ENCODE measurements at regions not wholly inside any gene's neighbourhood (a gene's known extent, or its start where the extent isn't known, plus 50 kb on each side); places are given as distances from the start of the nearest gene placed in this dataset.

DNA sequence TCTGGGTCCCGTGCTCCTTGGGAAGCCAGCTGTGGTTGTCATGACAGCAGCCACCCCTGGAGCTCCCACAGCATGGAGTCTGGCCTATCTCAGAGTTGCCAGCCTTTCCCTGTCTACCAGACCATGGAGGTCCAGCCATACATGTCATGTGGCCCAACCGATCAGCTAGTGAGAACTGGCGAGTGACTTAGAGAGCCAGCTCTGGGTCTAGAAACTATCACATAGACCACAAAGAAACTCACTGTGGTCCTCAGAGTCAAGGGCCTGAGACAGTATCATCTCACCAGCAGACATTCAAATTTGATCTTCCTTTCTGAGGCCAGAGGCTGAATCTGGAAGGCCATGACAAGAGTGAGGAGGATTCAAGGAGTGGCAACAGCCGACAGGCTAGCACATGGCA, 223.3 kb upstream of the GPR26 start:
- no peak for ATAC-seq
- WGBS, 2 donors, result 81 to 82% methylated on average over 4 of the region's 4 CpGs
- H3K27me3 ChIP-seq, result no peaks in the 10 kb centered on the region
- H3K9me3 ChIP-seq, result no peaks in the 10 kb centered on the region
- no peak overlapping the region for H3K27ac ChIP-seq
- intact Hi-C loops (cut with DNase I), result no loop called here
- H3K4me1 ChIP-seq, result no peaks in the 10 kb centered on the region
- H3K36me3 ChIP-seq, result no peaks in the 10 kb centered on the region
- no peak overlapping the region for H3K4me3 ChIP-seq
- no peak for DNase-seq
- TF ChIP-seq, protein P1, sequence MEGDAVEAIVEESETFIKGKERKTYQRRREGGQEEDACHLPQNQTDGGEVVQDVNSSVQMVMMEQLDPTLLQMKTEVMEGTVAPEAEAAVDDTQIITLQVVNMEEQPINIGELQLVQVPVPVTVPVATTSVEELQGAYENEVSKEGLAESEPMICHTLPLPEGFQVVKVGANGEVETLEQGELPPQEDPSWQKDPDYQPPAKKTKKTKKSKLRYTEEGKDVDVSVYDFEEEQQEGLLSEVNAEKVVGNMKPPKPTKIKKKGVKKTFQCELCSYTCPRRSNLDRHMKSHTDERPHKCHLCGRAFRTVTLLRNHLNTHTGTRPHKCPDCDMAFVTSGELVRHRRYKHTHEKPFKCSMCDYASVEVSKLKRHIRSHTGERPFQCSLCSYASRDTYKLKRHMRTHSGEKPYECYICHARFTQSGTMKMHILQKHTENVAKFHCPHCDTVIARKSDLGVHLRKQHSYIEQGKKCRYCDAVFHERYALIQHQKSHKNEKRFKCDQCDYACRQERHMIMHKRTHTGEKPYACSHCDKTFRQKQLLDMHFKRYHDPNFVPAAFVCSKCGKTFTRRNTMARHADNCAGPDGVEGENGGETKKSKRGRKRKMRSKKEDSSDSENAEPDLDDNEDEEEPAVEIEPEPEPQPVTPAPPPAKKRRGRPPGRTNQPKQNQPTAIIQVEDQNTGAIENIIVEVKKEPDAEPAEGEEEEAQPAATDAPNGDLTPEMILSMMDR (IDR thresholded peaks at IDR 0.05), result no peak
- no peak for FAIRE-seq

DNA sequence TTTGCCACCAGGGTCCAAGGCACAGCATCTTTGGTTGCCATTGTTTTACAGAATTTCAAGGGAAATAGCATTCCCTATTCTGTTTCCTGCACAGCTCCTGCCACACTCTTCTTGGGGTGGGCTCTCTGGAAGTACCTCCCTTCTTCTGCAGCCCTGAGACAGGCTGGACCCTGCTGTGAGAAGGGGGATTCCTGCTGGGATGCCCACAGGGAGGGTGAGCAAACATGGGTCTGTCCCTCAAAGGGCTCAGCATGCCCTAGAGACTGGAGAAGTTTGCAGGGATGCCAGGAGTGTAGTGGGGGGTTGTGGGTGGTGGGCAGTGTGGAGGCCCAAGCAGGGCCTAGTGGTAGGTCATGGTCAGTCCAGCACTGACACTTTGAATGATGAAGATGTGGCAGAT, 222.2 kb upstream of the GPR26 start:
- H3K4me3 ChIP-seq, result no peak overlapping the region
- no peak for ATAC-seq
- no peak for DNase-seq
- H3K27me3 ChIP-seq, result no peaks in the 10 kb centered on the region
- no peaks in the 10 kb centered on the region for H3K4me1 ChIP-seq
- no peak for FAIRE-seq
- H3K9me3 ChIP-seq, result no peaks in the 10 kb centered on the region
- no peak overlapping the region for H3K27ac ChIP-seq
- intact Hi-C loops (cut with DNase I), result no loop called here
- H3K36me3 ChIP-seq, result no peaks in the 10 kb centered on the region
- TF ChIP-seq, protein P1 (IDR thresholded peaks at IDR 0.05), result no peak

DNA sequence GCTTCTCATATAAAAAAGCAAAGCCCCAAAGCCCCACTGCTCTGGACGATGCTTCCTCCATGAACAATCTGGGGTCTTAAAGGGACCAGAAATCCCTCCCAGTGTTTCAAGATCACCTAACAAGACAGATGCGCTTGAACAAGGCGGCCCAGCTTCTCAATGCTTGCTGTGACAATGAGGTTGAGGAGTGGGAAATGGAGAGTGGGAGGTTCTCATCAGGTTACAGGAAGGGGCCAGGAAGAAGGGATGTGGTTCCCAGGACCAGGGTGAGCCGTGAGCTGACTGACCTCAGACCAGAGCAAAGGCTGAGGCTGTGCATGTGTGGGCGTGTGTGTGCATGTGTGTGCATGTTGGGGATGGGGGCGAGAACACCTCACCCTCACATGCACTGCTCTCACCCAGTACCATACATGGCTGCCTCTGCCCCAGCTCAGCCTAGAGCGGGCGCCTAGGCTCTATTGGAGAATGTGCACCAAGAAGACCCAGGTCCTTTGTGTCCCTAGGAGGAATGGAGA, 220.8 kb upstream of the GPR26 start:
- H3K4me3 ChIP-seq, result no peak overlapping the region
- H3K4me1 ChIP-seq, result no peaks in the 10 kb centered on the region
- intact Hi-C loops (cut with DNase I), result no loop called here
- ATAC-seq, result no peak
- H3K27me3 ChIP-seq, result no peaks in the 10 kb centered on the region
- TF ChIP-seq, protein P1 (IDR thresholded peaks at IDR 0.05), result no peak
- FAIRE-seq, result no peak
- H3K9me3 ChIP-seq, result no peaks in the 10 kb centered on the region
- H3K27ac ChIP-seq, result no peak overlapping the region
- DNase-seq, result no peak
- 74 to 75% methylated on average over 8 of the region's 8 CpGs for WGBS, 2 donors
- H3K36me3 ChIP-seq, result no peaks in the 10 kb centered on the region

DNA sequence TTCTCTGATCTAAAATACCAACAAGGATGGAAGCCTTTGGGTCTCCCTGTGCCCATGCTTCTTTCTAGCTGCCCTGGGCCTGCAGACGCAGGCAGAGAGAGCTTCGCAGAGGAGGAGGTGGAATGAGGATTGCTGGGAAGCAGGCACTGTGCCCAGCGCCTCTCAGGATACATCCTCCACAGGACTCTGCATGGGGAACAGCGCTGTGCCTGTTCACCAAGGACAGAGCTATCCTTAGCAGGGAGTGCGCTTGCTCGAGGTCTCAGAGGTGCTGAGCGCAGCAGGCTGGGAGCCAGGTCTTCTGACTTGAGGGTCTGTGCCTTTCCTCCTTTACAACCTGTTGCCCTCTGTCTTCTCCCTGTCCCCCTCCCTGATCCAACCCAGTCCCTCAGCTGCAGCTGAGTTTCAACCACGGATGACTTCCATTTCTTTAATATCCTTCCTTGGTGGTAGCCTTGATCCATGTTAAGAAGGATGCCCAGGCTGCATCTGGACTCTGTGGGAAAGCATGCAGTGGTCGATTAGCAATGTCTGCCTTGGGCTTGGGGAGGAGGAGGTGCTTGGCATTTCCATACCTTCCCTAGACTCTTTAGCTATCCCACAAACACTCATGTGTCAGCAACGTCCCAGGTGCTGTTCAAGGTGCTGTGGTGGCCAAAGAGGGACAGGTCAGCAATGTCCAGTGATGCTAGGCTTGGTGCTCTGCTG, 219.6 kb upstream of the GPR26 start:
- H3K27ac ChIP-seq, result no peak overlapping the region
- H3K27me3 ChIP-seq, result no peaks in the 10 kb centered on the region
- H3K9me3 ChIP-seq, result no peaks in the 10 kb centered on the region
- 58 to 60% methylated on average over 10 of the region's 10 CpGs for WGBS, 2 donors
- intact Hi-C loops (cut with DNase I), result no loop called here
- ATAC-seq, result no peak
- no peaks in the 10 kb centered on the region for H3K36me3 ChIP-seq
- no peak for DNase-seq
- TF ChIP-seq, protein P1 (IDR thresholded peaks at IDR 0.05), result no peak
- H3K4me1 ChIP-seq, result no peaks in the 10 kb centered on the region
- FAIRE-seq, result no peak
- H3K4me3 ChIP-seq, result no peak overlapping the region

DNA sequence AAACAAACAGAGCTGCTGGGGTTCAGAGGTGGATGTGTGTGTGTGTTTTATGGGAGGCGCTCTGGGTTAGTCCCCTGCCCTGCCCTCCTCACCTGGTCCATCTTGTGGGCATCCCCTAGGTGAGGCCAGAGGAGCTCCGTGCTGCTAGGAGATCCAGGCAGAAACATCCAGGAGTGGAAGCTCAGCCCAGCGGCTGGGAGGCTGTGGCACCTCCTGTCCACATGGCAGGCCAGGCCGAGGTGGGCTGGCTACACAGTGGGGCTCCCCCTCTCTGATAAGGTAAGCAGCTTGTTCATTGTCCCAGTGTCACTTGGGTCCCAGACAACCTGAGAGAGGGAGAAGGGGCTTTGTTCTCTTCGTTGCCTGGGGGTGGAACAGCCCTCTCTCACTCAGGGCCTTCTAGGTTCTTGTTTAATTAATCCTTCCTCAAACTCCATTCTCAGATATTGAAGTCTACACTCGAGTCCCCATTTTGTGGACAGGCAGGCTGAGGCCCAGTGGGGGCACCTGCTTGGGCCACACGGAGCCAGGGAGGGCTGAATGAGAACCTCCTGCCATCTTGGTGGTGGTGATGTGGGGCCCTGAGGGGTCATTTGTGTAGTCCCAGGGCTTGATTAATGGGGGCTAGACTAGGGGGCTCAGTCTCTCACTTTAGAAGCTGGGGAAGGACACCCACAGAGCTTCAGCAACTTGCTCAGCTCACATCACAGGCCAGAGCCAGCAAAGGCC, 216.8 kb upstream of the GPR26 start:
- FAIRE-seq (no peak), ATAC-seq (no peak), DNase-seq (no peak)
- Histone ChIP-seq H3K4me3 (no peak overlapping the region), H3K4me1 (no peaks in the 10 kb centered on the region), H3K27me3 (no peaks in the 10 kb centered on the region), H3K27ac (no peak overlapping the region), H3K36me3 (no peaks in the 10 kb centered on the region), H3K9me3 (no peaks in the 10 kb centered on the region)
- TF ChIP-seq, protein P1 (IDR thresholded peaks at IDR 0.05), result no peak
- intact Hi-C loops (cut with DNase I), result no loop called here
- 68 to 69% methylated on average over 7 of the region's 7 CpGs for WGBS, 2 donors

Data from pancreas (tissue), 10 donors.